Astrocyte (in vitro differentiated cells and primary cell): ENCODE measurements at regions not wholly inside any gene's neighbourhood (a gene's known extent, or its start where the extent isn't known, plus 50 kb on each side); places are given as distances from the start of the nearest gene placed in this dataset.

Experiments
- DNase-seq: peaks from one replicate; pipeline ENCODE4 v3.0.0-alpha.2; 2010; ENCODE audit warnings: low read depth
- FAIRE-seq: peaks from 2 replicates; lab custom pipeline; 2011; peaks lifted over from hg19 to GRCh38; lab: Jason Lieb, UNC
- H2AFZ ChIP-seq: 2 replicates; pipeline ENCODE4 v1.6.0; 2012; ENCODE audit warnings: low read depth, low read length, inconsistent platforms
- H3K27ac ChIP-seq: 2 replicates; pipeline ENCODE4 v1.5.1; 2011; ENCODE audit warnings: low read depth, low read length, inconsistent platforms
- H3K27me3 ChIP-seq: 2 replicates; pipeline ENCODE4 v1.6.0; 2011; ENCODE audit warnings: low read length, inconsistent platforms; ENCODE audit not compliant: insufficient read depth
- H3K36me3 ChIP-seq: 2 replicates; pipeline ENCODE4 v1.5.1; 2011; ENCODE audit warnings: low read length, inconsistent platforms; ENCODE audit not compliant: insufficient read depth
- H3K4me1 ChIP-seq: 2 replicates; pipeline ENCODE4 v1.5.1; 2011; ENCODE audit warnings: low read length, inconsistent platforms; ENCODE audit not compliant: insufficient read depth
- H3K4me2 ChIP-seq: 2 replicates; pipeline ENCODE4 v1.6.0; 2012; ENCODE audit warnings: low read length, inconsistent platforms
- H3K4me3 ChIP-seq: 2 replicates; pipeline ENCODE4 v1.5.1; 2011; ENCODE audit warnings: low read depth, mild to moderate bottlenecking, low read length, inconsistent platforms; ENCODE audit not compliant: insufficient read depth
- H3K79me2 ChIP-seq: 2 replicates; pipeline ENCODE4 v1.6.0; 2012; ENCODE audit warnings: mild to moderate bottlenecking, low read length, inconsistent platforms; ENCODE audit not compliant: insufficient read depth
- H3K9ac ChIP-seq: 2 replicates; pipeline ENCODE4 v1.6.0; 2012; ENCODE audit warnings: mild to moderate bottlenecking, low read length, inconsistent platforms
- H3K9me3 ChIP-seq: 2 replicates; pipeline ENCODE4 v1.5.1; 2012; ENCODE audit warnings: low read depth, mild to moderate bottlenecking, low read length, inconsistent platforms; ENCODE audit not compliant: insufficient read depth
- H4K20me1 ChIP-seq: 2 replicates; pipeline ENCODE4 v1.6.0; 2012; ENCODE audit warnings: low read length, inconsistent platforms; ENCODE audit not compliant: insufficient read depth
- H3K27ac Mint-ChIP-seq: one replicate; pipeline ENCODE4 v1.8.0; 2021; ENCODE audit warnings: mild to moderate bottlenecking, mixed read lengths; ENCODE audit not compliant: unreplicated experiment
- H3K27me3 Mint-ChIP-seq: one replicate; pipeline ENCODE4 v1.8.0; 2021; ENCODE audit warnings: low read depth, mixed read lengths; ENCODE audit not compliant: unreplicated experiment
- H3K36me3 Mint-ChIP-seq: one replicate; pipeline ENCODE4 v1.8.0; 2021; ENCODE audit warnings: low read depth, mixed read lengths; ENCODE audit not compliant: unreplicated experiment
- H3K4me1 Mint-ChIP-seq: one replicate; pipeline ENCODE4 v1.8.0; 2021; ENCODE audit warnings: low read depth, mixed read lengths; ENCODE audit not compliant: unreplicated experiment
- H3K4me3 Mint-ChIP-seq: one replicate; pipeline ENCODE4 v1.8.0; 2021; ENCODE audit warnings: mild to moderate bottlenecking, moderate library complexity, mixed read lengths; ENCODE audit not compliant: unreplicated experiment
- H3K9me3 Mint-ChIP-seq: one replicate; pipeline ENCODE4 v1.8.0; 2021; ENCODE audit warnings: mild to moderate bottlenecking, mixed read lengths; ENCODE audit not compliant: unreplicated experiment
- EZH2 ChIP-seq: IDR thresholded peaks from 2 replicates; pipeline ENCODE4 v1.6.1; 2012; ENCODE audit warnings: mild to moderate bottlenecking, low read length, inconsistent platforms; ENCODE audit not compliant: insufficient read depth
- TF ChIP-seq, protein P1 (sequence below): IDR thresholded peaks from 2 replicates; pipeline ENCODE4 v1.5.1; 2011; ENCODE audit warnings: low read depth, mild to moderate bottlenecking, inconsistent platforms, low read length, moderate library complexity; ENCODE audit not compliant: insufficient read depth

DNA sequence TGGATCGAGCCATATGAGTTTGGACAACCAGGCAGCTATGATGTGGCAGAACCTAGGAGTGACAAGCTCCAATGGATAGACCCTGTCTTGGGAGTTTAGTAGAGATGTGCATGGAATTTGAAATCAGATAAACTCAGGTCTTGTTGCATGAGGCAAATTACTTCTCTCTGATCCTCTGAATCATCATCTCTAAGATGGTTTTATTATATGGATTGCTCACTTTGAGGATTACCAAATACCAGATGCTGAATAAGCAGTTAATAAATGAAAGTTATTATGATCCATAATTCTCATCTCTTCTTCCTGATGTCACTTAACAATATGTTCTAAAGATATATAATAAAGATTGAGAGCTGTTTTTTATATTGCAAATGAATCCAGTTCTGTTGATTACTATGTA is 622.2 kb downstream of the NTRK3 start:
- no peak overlapping the region for H3K4me3 Mint-ChIP-seq
- Histone ChIP-seq H3K4me3 (no peak overlapping the region), H3K4me1 (no peaks in the 10 kb centered on the region), H4K20me1 (no peaks in the 10 kb centered on the region), H3K27ac (no peak overlapping the region), H3K27me3 (no peaks in the 10 kb centered on the region), H3K4me2 (no peak overlapping the region), H3K79me2 (no peaks in the 10 kb centered on the region), H2AFZ (no peak overlapping the region), H3K9ac (no peak overlapping the region), H3K9me3 (no peaks in the 10 kb centered on the region), H3K36me3 (no peaks in the 10 kb centered on the region)
- no peaks in the 10 kb centered on the region for H3K36me3 Mint-ChIP-seq
- H3K4me1 Mint-ChIP-seq, result peaks cover 11% of the 10 kb centered on the region
- TF ChIP-seq EZH2, result no peak
- TF ChIP-seq, protein P1, sequence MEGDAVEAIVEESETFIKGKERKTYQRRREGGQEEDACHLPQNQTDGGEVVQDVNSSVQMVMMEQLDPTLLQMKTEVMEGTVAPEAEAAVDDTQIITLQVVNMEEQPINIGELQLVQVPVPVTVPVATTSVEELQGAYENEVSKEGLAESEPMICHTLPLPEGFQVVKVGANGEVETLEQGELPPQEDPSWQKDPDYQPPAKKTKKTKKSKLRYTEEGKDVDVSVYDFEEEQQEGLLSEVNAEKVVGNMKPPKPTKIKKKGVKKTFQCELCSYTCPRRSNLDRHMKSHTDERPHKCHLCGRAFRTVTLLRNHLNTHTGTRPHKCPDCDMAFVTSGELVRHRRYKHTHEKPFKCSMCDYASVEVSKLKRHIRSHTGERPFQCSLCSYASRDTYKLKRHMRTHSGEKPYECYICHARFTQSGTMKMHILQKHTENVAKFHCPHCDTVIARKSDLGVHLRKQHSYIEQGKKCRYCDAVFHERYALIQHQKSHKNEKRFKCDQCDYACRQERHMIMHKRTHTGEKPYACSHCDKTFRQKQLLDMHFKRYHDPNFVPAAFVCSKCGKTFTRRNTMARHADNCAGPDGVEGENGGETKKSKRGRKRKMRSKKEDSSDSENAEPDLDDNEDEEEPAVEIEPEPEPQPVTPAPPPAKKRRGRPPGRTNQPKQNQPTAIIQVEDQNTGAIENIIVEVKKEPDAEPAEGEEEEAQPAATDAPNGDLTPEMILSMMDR, result no peak
- FAIRE-seq (no peak), DNase-seq (no peak)
- peaks cover 21% of the 10 kb centered on the region for H3K27me3 Mint-ChIP-seq
- peaks cover 6% of the 10 kb centered on the region for H3K9me3 Mint-ChIP-seq
- no peak overlapping the region for H3K27ac Mint-ChIP-seq

DNA sequence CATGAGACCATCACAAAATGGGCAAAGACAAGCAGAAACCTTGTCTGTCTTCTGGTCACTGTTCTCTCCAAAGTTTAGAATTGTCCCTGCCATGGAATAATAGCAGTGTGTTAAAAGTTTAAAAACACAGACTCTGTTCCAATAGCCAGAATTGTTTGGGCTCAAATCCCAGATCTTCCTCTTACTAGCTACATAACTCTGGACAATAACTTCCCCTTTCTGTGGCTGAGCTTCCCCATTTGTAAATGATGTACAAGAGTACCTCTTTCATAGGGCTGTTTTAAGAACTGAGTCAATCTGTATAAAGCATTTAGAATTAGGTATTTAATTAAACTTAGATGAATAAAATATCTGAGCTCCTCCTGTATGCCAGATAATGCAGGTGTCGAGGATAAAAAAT is 623.0 kb downstream of the NTRK3 start:
- no peak overlapping the region for H3K4me2 ChIP-seq
- H3K27me3 ChIP-seq, result no peaks in the 10 kb centered on the region
- H3K36me3 Mint-ChIP-seq, result no peaks in the 10 kb centered on the region
- no peak overlapping the region for H3K27ac ChIP-seq
- no peak overlapping the region for H3K9ac ChIP-seq
- peaks cover 21% of the 10 kb centered on the region for H3K27me3 Mint-ChIP-seq
- no peaks in the 10 kb centered on the region for H4K20me1 ChIP-seq
- no peak overlapping the region for H3K4me3 Mint-ChIP-seq
- no peaks in the 10 kb centered on the region for H3K9me3 ChIP-seq
- no peak for DNase-seq
- no peaks in the 10 kb centered on the region for H3K4me1 ChIP-seq
- peaks cover 6% of the 10 kb centered on the region for H3K9me3 Mint-ChIP-seq
- H3K27ac Mint-ChIP-seq, result no peak overlapping the region
- no peaks in the 10 kb centered on the region for H3K36me3 ChIP-seq
- H2AFZ ChIP-seq, result no peak overlapping the region
- FAIRE-seq, result no peak
- H3K4me3 ChIP-seq, result no peak overlapping the region
- peaks cover 3% of the 10 kb centered on the region for H3K4me1 Mint-ChIP-seq
- no peak for TF ChIP-seq EZH2
- TF ChIP-seq, protein P1, result no peak
- H3K79me2 ChIP-seq, result no peaks in the 10 kb centered on the region

- H3K27me3 Mint-ChIP-seq, result peaks cover 21% of the 10 kb centered on the region
- peaks cover 6% of the 10 kb centered on the region for H3K9me3 Mint-ChIP-seq
- Histone ChIP-seq H3K4me2 (no peak overlapping the region), H2AFZ (no peak overlapping the region), H3K9ac (no peak overlapping the region), H3K9me3 (no peaks in the 10 kb centered on the region), H3K36me3 (no peaks in the 10 kb centered on the region), H4K20me1 (no peaks in the 10 kb centered on the region), H3K79me2 (no peaks in the 10 kb centered on the region), H3K27me3 (no peaks in the 10 kb centered on the region), H3K4me3 (no peak overlapping the region), H3K27ac (no peak overlapping the region), H3K4me1 (no peaks in the 10 kb centered on the region)
- H3K4me3 Mint-ChIP-seq, result no peak overlapping the region
- no peak overlapping the region for H3K27ac Mint-ChIP-seq
- H3K4me1 Mint-ChIP-seq, result peaks cover 9% of the 10 kb centered on the region
- TF ChIP-seq, protein P1, result no peak
- no peak for TF ChIP-seq EZH2
- DNase-seq (no peak), FAIRE-seq (no peak)
- H3K36me3 Mint-ChIP-seq, result no peaks in the 10 kb centered on the region
Measured at GRCh38 chr15:87632364-87632763, 624.2 kb downstream of the NTRK3 start.
